COLO668 (cell line): ENCODE measurements at regions not wholly inside any gene's neighbourhood (a gene's known extent, or its start where the extent isn't known, plus 50 kb on each side); places are given as distances from the start of the nearest gene placed in this dataset.
"Not testable (repeated sequence)": the region's sequence is repeated elsewhere in the genome, so short reads cannot be mapped to it uniquely, and the experiment has no call there.

ENCODE experiments used
- DNase-seq: peaks from one replicate; lab custom pipeline; 2025; ENCODE audit not compliant: unreplicated experiment; lab: John Stamatoyannopoulos, UW

DNA sequence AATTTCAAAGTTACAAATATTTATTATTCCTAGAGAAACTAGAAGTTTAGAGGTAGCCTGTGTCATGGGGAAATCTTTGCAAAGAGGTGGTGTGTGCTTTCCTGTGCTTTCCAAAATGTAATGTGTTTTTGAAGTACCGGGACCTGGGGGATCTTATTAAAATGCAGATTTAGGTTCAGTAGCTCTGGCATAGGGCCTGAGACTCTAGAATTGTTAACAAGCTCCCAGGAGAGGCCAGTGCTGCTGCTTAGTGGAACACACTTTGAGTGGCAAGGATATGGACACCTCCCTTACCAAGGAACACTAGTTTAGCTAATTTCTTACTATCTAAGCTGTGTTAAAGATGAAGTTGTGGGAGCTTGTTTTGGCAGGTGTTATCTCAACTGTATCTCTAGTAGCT is 428.9 kb downstream of the VGLL3 start:
- DNase-seq: no peak

DNA sequence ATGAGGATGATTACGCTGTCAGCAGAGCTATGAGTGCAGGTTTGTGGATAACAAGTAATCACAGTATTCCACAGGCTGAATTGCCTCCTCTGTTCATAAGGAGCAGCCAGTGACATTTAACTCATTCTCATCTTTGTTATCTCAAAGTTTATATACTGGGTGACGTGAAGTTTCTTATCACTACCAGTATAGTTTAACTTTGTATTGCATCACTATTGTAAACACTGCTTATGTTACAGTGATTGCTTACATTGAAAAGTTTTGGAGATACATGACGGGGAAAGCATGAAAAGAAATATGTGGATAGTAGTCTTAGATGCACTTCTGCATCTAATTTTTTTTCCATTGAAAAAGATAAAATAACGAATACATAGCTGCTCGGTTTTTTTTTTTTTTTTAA is 429.7 kb downstream of the VGLL3 start:
- no peak for DNase-seq

GRCh38 chr3:86554383-86554782 is 436.6 kb downstream of the VGLL3 start:
- no peak for DNase-seq

GRCh38 chr3:86547692-86548091 is 443.3 kb downstream of the VGLL3 start:
- peak; percentile 21 for DNase-seq

- no peak for DNase-seq
Measured at GRCh38 chr3:86537171-86537570, 453.8 kb downstream of the VGLL3 start.

GRCh38 chr3:86519819-86520218 is 471.1 kb downstream of the VGLL3 start:
- no peak for DNase-seq

- DNase-seq: no peak
Measured at GRCh38 chr3:86481636-86482035, 509.3 kb downstream of the VGLL3 start.

DNA sequence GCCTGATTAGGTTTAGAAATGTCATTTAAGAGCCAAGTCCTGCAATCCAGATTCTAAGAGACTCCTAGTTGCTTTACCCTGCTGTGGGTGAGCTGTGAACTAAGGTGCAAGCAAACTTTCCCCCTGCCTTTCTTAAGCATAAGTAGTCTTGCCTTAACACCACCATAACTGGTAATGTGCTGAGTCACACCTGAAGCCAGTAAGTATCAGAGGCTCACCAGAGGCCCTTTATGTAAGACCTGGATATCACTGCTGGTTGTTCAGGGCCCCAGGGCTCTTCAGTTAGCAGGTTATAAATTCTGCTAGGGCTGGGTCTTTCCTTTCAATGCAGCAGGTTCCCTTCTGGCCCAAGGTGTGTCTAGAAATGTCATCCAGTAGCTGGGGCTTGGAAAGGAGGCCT is 509.9 kb downstream of the VGLL3 start:
- no peak for DNase-seq

- DNase-seq: no peak
Measured at GRCh38 chr3:86464180-86464579, 526.8 kb downstream of the VGLL3 start.

DNA sequence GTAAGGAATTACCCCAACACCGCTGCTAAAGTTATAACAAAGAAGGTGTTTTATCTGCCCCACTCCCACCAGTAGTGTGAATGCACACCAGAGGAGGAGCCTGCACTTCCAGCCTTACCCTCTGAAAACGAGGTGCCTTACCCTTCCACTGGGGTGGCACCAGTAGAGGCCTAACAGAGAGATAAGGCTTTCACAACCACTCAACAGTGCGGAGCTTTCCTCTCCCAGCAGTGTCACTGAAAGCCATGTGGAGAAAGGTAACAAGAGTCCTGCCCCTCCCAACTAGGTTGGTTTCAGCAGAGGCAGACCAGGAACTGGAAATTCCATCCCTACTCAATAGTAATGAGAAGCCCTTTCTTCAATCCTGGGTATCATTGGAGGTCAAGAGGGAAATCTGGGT is 539.2 kb downstream of the VGLL3 start:
- DNase-seq: no peak

- DNase-seq: no peak
Measured at GRCh38 chr3:86438544-86438943, 552.4 kb downstream of the VGLL3 start.

DNA sequence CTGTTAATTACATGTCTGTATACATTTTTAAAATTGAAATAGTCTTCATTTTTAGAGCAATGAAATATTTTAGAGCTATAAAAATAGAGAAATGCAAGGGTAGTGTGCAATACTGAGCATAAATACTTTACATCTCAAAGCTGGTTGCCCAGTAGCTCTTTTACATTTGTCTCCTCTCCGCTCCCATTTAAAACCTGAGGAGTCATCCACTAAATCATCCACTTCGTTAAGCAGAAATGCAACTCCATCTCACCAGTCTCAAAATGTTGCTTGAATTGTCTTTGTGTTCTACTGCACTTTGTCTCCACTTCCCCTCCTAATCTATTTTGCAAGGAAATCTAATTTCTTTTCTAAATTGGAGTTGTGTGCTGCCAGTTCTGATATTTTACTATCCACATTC is 563.6 kb downstream of the VGLL3 start:
- no peak for DNase-seq

DNA sequence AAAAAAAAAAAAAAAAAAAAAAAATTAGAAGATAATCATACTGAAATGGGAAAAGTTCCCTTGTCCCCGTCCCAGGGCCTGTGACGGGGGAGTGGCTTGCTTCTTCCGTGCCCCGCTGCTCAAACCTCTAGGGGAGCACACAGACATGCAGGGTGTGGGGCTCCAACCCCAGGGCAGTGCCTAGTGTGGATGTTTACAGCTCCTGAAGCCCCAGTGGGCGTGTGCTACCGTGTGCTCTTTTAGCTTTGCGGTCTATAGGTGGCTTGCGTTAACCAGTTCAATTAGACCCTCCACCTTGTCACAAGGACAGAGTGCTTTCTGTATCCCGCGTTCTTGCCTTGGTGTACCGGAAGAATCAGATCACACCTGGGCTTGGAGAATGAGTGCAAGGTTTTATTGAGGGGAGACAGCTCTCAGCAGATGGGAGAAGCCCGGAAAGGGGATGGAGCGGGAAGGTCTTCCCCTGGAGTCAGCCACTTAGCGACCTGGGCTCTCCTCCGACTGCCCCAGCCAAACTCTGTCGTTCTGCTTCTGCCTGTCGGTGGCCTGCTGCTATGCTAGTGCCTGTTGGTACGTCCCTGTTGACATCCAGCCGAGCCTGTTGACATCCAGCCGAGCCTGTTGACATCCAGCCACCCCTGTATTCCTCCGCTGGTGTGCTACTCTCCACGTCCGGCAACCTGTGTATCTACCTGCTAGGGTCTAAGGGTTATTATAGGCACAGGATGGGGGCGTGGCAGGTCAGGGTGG is 569.8 kb downstream of the VGLL3 start:
- no peak for DNase-seq

DNA sequence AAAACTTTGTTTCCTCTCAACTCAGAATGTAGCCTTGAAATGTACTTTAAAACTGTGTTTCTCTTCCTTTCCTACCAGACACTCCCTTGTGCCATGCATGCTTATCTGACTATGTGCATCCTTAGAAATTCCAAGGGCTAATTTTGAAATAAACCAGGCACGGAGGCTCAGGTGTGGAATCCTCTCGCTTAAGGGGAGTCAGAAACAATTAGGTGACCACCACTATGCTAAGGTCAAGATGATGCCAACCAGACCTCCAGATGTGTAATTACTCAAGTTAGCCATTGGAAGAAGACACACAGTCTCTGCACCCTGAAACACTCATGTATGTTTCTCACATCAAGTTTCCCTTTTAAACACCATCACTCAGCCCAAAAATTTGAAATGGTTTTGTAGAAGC is 572.1 kb downstream of the VGLL3 start:
- DNase-seq: no peak

DNA sequence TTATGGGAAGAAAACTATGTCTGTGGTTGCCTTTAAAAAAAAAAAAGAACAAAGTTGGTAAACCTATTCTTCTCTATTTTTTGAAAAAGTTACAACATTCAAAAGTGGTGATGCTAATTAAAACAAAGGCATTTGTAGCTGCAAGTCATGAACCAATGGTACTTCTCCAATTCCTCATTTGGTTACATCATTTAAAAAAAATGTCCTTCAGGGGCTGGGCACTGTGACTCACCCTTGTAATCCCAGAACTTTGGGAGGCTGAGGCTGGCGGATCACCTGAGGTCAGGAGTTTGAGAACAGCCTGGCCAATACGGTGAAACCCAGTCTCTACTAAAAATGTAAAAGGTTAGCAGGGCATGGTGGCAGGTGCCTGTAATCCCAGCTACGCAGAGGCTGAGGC is 574.6 kb downstream of the VGLL3 start:
- no peak for DNase-seq

GRCh38 chr3:86413645-86414044 is 577.3 kb downstream of the VGLL3 start:
- DNase-seq: no peak

- DNase-seq: no peak
Measured at GRCh38 chr3:86410587-86410986, 580.4 kb downstream of the VGLL3 start.

DNA sequence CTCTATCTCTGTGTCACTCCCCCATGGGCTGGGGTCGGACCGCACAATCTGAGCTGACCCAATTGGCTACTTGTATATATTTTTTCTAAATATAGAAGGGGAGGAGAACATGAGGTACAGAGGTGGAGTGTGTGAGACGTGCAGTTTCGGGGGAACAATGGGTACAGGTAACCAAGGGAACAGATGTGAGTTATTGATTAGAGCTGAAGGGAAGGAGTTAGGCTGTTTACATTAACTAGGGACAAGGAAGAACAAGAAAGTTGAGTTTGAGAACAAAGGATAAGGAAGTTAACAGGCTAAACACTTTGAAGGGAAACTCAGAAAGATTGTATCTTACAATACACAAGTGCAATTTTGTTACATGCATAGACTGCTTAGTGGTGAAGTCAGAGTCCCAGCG is 601.2 kb downstream of the VGLL3 start:
- not testable (repeated sequence) for DNase-seq

DNA sequence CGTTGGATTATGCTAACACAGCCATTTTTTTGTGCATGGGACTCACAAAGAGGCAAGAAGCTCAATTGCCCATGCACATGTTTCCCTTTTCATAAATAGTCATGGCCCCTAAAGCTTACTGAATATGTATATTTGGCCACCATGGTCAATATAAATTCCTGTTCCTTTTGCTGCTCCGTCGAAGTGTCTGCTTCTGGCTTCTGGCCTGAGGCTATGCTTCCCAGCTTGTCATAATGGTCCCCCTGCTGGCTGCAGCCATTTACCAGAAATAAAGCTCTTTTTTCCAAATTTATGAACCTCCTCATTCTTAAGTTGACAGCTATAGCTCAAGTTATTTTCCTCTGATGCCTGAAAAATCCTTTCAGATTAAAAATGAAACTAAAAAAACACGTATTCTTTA is 602.1 kb downstream of the VGLL3 start:
- no peak for DNase-seq

DNA sequence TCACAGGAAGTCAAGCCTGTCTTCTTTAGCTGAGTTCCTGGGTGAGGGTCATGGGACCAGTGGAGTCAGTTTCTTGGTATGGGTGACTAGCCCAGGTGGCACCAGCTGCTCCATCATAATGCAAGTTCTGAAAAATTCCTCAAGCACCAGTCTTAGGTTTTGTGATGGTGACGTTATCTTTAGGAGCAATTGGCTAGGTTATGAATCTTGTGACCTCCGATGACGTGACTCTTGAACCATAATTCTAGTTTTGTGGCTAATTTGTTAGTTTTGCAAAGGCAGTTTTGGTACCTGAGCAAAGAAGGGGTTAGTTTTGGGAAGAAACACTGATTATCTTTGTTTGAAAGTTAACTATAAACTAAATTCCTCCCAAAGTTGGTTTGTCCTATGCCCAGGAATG is 608.4 kb downstream of the VGLL3 start:
- no peak for DNase-seq

GRCh38 chr3:86381247-86381646 is 609.7 kb downstream of the VGLL3 start:
- DNase-seq: no peak

DNA sequence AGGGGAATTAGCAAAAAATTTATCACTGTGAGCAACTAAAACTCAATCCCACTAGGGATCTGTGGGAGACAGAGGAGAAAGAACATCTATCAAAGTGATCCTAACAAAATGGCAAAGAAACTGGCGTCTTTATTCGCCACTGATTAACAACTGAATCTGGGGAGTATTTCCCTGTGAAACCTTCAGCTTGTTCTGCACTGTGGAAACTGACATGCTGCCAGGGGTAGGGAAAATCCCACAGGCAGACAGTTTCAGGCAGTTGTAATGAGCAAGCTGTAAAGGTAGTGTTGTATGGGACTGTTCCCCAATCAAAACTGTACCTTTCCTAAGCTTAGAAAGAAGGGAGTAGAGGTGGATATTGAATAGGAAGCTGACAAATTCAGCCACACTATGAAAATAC is 611.7 kb downstream of the VGLL3 start:
- DNase-seq: no peak

DNA sequence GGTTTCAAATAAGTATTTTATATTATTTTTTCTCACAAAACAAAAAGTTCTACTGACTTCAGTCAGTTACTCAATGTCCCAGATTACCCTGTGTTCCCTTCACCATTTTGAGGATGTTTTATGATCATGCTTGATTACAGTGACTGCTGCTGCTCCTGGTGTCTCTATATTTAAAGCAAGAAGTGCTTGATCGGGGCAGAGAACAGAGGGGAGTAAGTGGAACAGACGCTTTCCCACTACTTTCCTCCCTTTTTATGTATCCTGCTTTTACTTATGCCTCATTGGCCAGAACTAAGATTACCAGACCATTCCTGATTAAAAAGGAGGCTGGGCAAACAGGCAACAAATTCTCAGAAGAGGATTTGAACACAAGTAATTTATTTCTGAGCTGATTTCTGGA is 612.1 kb downstream of the VGLL3 start:
- no peak for DNase-seq
